ENCODE measurements at regions not wholly inside any gene's neighbourhood (a gene's known extent, or its start where the extent isn't known, plus 50 kb on each side); places are given as distances from the start of the nearest gene placed in this dataset.

DNA sequence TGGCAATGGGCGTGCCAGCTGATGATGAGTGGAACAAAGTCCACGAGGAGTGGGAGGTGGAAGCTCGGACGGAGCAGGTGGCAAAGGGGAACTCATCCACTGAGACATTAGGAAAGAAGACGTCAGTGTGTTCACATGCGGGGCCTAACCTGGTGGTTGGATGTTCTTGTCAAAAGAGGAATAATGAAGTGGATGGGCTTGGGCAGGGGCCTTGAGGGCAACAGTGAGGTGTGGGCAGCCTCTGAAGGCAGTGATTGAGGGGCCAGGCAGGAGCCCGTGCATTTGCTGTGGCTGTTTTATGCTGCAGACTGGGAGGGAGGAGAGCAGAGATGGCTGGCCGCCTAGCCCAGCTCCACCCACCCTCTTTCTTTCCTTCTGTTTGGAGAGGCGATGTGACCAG lies 74.5 kb downstream of the LRRC30 start:
- no peak overlapping the region for H3K4me3 ChIP-seq (ENCODE audit: low read depth, low read length)
- in situ Hi-C loops (cut with HindIII; ENCODE audit: low sequenced_read_pairs) = no loop called here
- TF ChIP-seq, protein P1, sequence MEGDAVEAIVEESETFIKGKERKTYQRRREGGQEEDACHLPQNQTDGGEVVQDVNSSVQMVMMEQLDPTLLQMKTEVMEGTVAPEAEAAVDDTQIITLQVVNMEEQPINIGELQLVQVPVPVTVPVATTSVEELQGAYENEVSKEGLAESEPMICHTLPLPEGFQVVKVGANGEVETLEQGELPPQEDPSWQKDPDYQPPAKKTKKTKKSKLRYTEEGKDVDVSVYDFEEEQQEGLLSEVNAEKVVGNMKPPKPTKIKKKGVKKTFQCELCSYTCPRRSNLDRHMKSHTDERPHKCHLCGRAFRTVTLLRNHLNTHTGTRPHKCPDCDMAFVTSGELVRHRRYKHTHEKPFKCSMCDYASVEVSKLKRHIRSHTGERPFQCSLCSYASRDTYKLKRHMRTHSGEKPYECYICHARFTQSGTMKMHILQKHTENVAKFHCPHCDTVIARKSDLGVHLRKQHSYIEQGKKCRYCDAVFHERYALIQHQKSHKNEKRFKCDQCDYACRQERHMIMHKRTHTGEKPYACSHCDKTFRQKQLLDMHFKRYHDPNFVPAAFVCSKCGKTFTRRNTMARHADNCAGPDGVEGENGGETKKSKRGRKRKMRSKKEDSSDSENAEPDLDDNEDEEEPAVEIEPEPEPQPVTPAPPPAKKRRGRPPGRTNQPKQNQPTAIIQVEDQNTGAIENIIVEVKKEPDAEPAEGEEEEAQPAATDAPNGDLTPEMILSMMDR (IDR thresholded peaks at IDR 0.05; ENCODE audit: low read depth, low read length) = no peak
- DNase-seq (ENCODE audit: low read depth, low spot score) = no peak

DNA sequence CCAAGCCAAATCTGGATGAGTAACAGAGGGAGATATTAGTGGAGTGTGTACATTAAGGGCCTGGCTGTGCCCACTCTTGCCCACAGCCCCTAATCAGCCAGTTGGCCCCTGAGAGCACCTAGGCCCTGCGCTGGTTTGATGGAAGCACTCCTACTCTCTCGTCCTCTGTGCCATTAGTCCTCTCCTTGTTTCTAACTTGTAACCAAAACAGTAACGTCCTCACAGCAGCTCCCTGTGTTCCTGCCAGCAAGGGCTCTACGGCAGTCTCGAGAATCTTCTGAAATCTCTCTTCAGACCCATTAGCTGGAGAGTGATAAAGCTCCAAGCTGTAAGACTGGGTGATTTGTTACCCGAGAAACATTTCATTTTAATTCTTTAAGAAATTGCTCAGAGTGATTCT lies 76.1 kb downstream of the LRRC30 start:
- TF ChIP-seq, protein P1 (IDR thresholded peaks at IDR 0.05; ENCODE audit: low read depth, low read length) = no peak
- H3K4me3 ChIP-seq (ENCODE audit: low read depth, low read length) = no peak overlapping the region
- DNase-seq (ENCODE audit: low read depth, low spot score) = no peak
- in situ Hi-C loops (cut with HindIII; ENCODE audit: low sequenced_read_pairs) = no loop called here

DNA sequence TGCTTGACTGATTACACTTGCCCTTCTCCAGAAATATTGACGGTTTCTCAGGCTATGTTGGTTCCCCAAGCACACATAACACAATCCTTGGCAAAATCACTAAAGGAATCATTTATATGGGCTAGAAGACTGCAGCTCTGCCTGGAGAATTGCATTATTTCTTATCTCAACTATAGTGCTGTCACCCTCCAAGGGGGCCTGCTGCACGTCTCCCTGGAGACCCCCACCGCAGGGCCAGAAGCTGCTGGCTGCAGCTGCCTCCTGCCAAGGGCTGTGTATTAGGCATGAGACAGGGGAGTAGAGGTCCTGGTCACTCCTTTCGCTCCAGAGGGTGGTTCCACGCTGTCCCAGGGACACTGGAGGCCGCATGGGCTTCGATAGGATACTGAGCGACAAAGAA lies 76.6 kb downstream of the LRRC30 start:
- H3K4me3 ChIP-seq (ENCODE audit: low read depth, low read length) = no peak overlapping the region
- in situ Hi-C loops (cut with HindIII; ENCODE audit: low sequenced_read_pairs) = no loop called here
- TF ChIP-seq, protein P1 (IDR thresholded peaks at IDR 0.05; ENCODE audit: low read depth, low read length) = no peak
- DNase-seq (ENCODE audit: low read depth, low spot score) = no peak

DNA sequence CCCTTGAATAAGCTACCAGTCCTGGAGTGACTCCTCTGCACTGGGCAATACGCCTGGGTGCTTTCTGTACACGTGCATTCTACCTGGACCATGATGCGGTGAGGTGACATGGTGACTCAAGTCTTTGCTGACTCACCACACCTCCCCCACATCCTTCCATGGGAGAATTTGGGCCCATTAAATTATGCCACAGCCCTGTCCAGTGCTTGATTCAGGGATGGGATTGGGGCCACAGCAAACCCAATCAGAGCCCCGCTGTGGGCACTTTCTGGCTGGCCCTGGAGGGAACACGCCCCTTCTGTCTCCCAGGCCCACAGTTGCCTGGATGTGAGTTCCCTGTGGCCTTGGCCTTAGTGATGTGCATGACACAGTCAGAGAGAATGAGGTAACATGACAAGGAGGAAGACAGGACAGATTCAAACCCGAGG lies 86.9 kb downstream of the LRRC30 start:
- H3K4me3 ChIP-seq (ENCODE audit: low read depth, low read length) = no peak overlapping the region
- no peak for DNase-seq (ENCODE audit: low read depth, low spot score)
- in situ Hi-C loops (cut with HindIII; ENCODE audit: low sequenced_read_pairs) = no loop called here
- TF ChIP-seq, protein P1 (IDR thresholded peaks at IDR 0.05; ENCODE audit: low read depth, low read length) = no peak

DNA sequence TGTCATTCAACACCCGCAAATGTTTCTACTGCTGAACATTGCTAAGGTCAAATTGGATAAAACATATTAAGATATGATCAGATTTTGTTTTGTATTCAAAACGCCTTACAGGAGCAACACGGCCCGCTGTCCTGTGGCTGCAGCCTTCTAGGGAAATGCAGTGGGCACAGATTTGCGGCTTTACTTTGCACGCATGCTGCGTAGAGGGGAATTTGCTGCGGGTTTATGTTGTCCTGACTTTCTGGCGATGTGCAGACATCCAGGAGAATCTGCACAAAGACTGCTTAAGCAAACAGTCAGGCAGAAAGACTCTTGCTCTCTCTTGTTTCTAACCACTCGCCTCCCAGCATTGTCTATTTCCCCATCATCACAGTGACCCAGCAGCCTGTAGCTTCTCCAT lies 88.3 kb downstream of the LRRC30 start:
- DNase-seq (ENCODE audit: low read depth, low spot score) = no peak
- no peak overlapping the region for H3K4me3 ChIP-seq (ENCODE audit: low read depth, low read length)
- in situ Hi-C loops (cut with HindIII; ENCODE audit: low sequenced_read_pairs) = no loop called here
- TF ChIP-seq, protein P1 (IDR thresholded peaks at IDR 0.05; ENCODE audit: low read depth, low read length) = no peak

DNA sequence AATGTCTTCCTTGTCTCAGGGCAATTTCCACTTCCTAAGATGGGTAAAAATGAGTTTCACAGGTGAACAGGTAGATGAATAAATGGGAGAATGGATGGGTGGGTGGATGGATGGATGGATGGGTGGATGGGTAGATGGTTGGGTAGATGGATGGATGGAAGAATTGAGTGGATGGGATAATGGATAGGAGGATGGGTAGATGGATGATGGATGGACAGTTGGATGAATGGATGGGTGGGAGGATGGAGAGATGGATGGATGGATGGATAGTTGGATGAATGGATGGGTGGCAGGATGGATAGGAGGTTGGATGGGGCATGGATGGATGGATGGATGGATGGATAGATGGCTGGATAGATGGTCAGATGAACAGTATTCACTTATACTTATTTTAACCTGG lies 90.9 kb downstream of the LRRC30 start:
- TF ChIP-seq, protein P1 (IDR thresholded peaks at IDR 0.05; ENCODE audit: low read depth, low read length) = no peak
- in situ Hi-C loops (cut with HindIII; ENCODE audit: low sequenced_read_pairs) = no loop called here
- no peak overlapping the region for H3K4me3 ChIP-seq (ENCODE audit: low read depth, low read length)
- DNase-seq (ENCODE audit: low read depth, low spot score) = no peak

All from astrocyte of the spinal cord (primary cell).